ENCODE measurements at regions not wholly inside any gene's neighbourhood (a gene's known extent, or its start where the extent isn't known, plus 50 kb on each side); places are given as distances from the start of the nearest gene placed in this dataset.

DNA sequence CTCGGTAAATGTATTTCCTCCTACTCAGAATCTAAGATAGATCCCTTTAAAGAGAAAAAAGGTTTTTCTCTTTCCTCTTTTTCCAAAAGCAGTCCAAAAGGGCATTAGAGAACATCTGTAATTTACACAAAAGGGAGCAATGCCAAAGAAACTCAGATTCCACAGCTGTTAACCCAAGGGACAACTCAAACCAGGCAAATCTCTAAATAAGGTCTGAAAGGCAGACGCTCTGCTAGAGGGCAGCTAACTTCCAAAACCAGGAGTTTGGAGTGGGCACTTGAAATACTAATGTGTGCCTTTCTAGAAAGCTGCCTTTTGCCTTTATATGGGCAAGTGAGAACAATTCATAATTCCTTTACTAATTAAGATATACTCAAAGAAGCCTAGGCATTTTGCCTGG, 435.7 kb downstream of the ZFHX3 start:
- ATAC-seq (ENCODE audit: low FRiP score in 2 of 2) (no peak), DNase-seq (no peak)
- TF ChIP-seq EP300 (IDR thresholded peaks at IDR 0.05) = no peak
- no peak for TF ChIP-seq POLR2AphosphoS5 (IDR thresholded peaks at IDR 0.05)
- TF ChIP-seq, protein P1, sequence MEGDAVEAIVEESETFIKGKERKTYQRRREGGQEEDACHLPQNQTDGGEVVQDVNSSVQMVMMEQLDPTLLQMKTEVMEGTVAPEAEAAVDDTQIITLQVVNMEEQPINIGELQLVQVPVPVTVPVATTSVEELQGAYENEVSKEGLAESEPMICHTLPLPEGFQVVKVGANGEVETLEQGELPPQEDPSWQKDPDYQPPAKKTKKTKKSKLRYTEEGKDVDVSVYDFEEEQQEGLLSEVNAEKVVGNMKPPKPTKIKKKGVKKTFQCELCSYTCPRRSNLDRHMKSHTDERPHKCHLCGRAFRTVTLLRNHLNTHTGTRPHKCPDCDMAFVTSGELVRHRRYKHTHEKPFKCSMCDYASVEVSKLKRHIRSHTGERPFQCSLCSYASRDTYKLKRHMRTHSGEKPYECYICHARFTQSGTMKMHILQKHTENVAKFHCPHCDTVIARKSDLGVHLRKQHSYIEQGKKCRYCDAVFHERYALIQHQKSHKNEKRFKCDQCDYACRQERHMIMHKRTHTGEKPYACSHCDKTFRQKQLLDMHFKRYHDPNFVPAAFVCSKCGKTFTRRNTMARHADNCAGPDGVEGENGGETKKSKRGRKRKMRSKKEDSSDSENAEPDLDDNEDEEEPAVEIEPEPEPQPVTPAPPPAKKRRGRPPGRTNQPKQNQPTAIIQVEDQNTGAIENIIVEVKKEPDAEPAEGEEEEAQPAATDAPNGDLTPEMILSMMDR (IDR thresholded peaks at IDR 0.05) = no peak
- no peak for TF ChIP-seq POLR2A (IDR thresholded peaks at IDR 0.05)
- 55 to 64% methylated on average over 2 of the region's 2 CpGs for WGBS, 2 donors
- no peak overlapping the region for H3K4me3 ChIP-seq
- no peaks in the 10 kb centered on the region for H3K27me3 ChIP-seq
- H3K36me3 ChIP-seq = no peaks in the 10 kb centered on the region
- no peak overlapping the region for H3K27ac ChIP-seq
- H3K9me3 ChIP-seq = no peaks in the 10 kb centered on the region
- no peaks in the 10 kb centered on the region for H3K4me1 ChIP-seq

DNA sequence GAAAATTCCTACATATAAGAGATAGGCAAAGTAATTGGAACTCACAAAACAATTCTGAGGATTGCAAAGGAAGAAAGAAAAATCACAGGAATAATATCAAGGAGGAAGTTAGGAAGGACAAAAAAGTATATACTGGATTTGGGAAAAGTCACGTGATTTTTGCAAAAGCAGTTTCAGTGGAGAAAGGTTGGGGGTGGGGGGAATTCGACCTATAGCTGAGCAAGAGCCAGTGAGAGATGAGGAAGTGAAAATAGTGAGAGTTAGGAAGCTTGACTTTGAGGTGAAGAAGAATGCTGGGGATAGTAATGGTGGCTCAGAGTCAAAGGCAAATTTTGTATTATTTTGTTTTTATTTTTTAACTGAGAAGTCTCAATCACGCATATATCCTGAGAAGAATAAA, 438.0 kb upstream of the PMFBP1 start:
- TF ChIP-seq, protein P1 (IDR thresholded peaks at IDR 0.05) = no peak
- no peak for TF ChIP-seq EP300 (IDR thresholded peaks at IDR 0.05)
- TF ChIP-seq POLR2A (IDR thresholded peaks at IDR 0.05) = no peak
- no peak for TF ChIP-seq POLR2AphosphoS5 (IDR thresholded peaks at IDR 0.05)
- no peaks in the 10 kb centered on the region for H3K36me3 ChIP-seq
- no peak overlapping the region for H3K27ac ChIP-seq
- H3K9me3 ChIP-seq = no peaks in the 10 kb centered on the region
- H3K4me1 ChIP-seq = no peaks in the 10 kb centered on the region
- no peak for DNase-seq
- 74 to 75% methylated on average over 3 of the region's 3 CpGs for WGBS, 2 donors
- no peak for ATAC-seq (ENCODE audit: low FRiP score in 2 of 2)
- H3K27me3 ChIP-seq = no peaks in the 10 kb centered on the region
- H3K4me3 ChIP-seq = no peak overlapping the region

DNA sequence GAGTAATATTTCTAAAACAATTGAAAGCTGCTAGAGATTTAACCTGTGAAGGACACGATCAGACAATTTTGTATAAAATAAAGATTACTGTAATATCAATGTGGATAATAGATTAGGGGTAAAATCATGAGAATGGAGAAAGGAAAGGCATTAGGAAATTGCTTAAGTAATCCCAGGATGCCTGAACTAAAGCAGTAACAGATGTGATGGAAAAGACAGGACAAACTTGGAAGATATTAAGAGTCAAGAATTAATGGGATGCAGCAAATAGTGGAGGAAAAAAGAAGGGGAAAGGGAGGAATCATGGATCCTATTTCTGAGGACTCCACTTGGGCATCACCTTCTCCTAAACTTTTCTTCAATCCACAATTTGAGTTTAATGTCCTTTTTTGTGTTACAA, 437.1 kb upstream of the PMFBP1 start:
- Histone ChIP-seq H3K27ac (no peak overlapping the region), H3K9me3 (no peaks in the 10 kb centered on the region), H3K4me1 (no peaks in the 10 kb centered on the region), H3K36me3 (no peaks in the 10 kb centered on the region), H3K4me3 (no peak overlapping the region), H3K27me3 (no peaks in the 10 kb centered on the region)
- no peak for ATAC-seq (ENCODE audit: low FRiP score in 2 of 2)
- 90 to 94% methylated on average over 1 of the region's 1 CpG for WGBS, 2 donors
- DNase-seq = no peak
- TF ChIP-seq EP300 (IDR thresholded peaks at IDR 0.05) (no peak), POLR2A (IDR thresholded peaks at IDR 0.05) (no peak), POLR2AphosphoS5 (IDR thresholded peaks at IDR 0.05) (no peak)
- TF ChIP-seq, protein P1 (IDR thresholded peaks at IDR 0.05) = no peak

DNA sequence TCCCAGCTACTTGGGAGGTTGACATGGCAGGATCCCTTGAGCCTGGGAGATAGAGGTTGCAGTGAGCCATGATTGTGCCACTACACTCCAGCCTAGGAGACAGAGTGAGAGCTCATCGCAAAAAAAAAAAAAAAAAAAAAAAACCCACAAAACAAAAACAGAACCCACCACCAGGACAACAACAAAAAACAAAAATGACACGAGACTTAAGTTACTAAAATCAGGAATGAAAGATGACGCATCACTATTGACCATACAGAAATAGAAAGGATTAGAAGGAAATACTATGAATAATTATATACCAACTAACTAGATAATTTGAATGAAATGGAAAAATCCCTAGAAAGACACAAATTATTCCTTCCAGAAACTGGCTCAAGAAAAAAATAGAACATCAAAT, 432.4 kb upstream of the PMFBP1 start:
- Histone ChIP-seq H3K9me3 (no peaks in the 10 kb centered on the region), H3K27me3 (no peaks in the 10 kb centered on the region), H3K4me3 (no peak overlapping the region), H3K27ac (no peak overlapping the region), H3K36me3 (no peaks in the 10 kb centered on the region), H3K4me1 (no peaks in the 10 kb centered on the region)
- WGBS, 2 donors = 86 to 92% methylated on average over 3 of the region's 3 CpGs
- no peak for TF ChIP-seq POLR2A (IDR thresholded peaks at IDR 0.05)
- TF ChIP-seq, protein P1 (IDR thresholded peaks at IDR 0.05) = no peak
- no peak for TF ChIP-seq POLR2AphosphoS5 (IDR thresholded peaks at IDR 0.05)
- TF ChIP-seq EP300 (IDR thresholded peaks at IDR 0.05) = no peak
- ATAC-seq (ENCODE audit: low FRiP score in 2 of 2) = no peak
- DNase-seq = no peak

DNA sequence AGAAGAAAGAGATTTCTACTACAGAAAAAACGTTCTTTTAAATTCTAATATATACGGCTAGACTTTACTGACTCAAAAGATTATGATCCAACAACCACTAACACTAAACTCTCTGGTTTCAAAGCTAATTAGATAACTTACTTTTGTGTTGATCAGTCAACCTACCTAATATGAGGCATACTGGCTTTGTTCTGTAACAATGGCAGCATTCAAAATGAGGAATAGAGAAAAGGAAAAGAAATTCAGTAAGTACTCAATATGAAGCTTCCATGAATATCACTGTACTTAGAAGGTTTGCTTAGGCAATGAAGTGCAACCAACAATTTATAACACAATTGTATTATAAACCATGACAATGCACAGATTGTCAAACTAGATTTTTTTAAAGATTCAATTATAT, 430.5 kb upstream of the PMFBP1 start:
- no peaks in the 10 kb centered on the region for H3K27me3 ChIP-seq
- no peak overlapping the region for H3K4me3 ChIP-seq
- H3K36me3 ChIP-seq = no peaks in the 10 kb centered on the region
- ATAC-seq (ENCODE audit: low FRiP score in 2 of 2) = no peak
- no peaks in the 10 kb centered on the region for H3K9me3 ChIP-seq
- H3K4me1 ChIP-seq = no peaks in the 10 kb centered on the region
- H3K27ac ChIP-seq = no peak overlapping the region
- DNase-seq = no peak
- TF ChIP-seq EP300 (IDR thresholded peaks at IDR 0.05) (no peak), POLR2AphosphoS5 (IDR thresholded peaks at IDR 0.05) (no peak), POLR2A (IDR thresholded peaks at IDR 0.05) (no peak)
- TF ChIP-seq, protein P1 (IDR thresholded peaks at IDR 0.05) = no peak
- 95 to 98% methylated on average over 2 of the region's 2 CpGs for WGBS, 2 donors

All from upper lobe of left lung (tissue), 6 donors.